ENCODE measurements at regions not wholly inside any gene's neighbourhood (a gene's known extent, or its start where the extent isn't known, plus 50 kb on each side); places are given as distances from the start of the nearest gene placed in this dataset.
"Not testable (repeated sequence)": the region's sequence is repeated elsewhere in the genome, so short reads cannot be mapped to it uniquely, and the experiment has no call there.

GRCh38 chr2:228507231-228507824 is 325.8 kb upstream of the SPHKAP start:
- DNase-seq = no peak

GRCh38 chr2:228503731-228504130 is 322.2 kb upstream of the SPHKAP start:
- DNase-seq = no peak

GRCh38 chr2:228493852-228494251 is 312.4 kb upstream of the SPHKAP start:
- no peak for DNase-seq

GRCh38 chr2:228479014-228479413 is 297.5 kb upstream of the SPHKAP start:
- no peak for DNase-seq

GRCh38 chr2:228474466-228474865 is 293.0 kb upstream of the SPHKAP start:
- DNase-seq = no peak

- no peak for DNase-seq
These were observed 288.2 kb upstream of the SPHKAP start for GRCh38 chr2:228469721-228470120.

GRCh38 chr2:228466851-228467250 is 285.4 kb upstream of the SPHKAP start:
- DNase-seq = no peak

- no peak for DNase-seq
These were observed 283.9 kb upstream of the SPHKAP start for GRCh38 chr2:228465408-228465807.

GRCh38 chr2:228458364-228458763 is 276.9 kb upstream of the SPHKAP start:
- DNase-seq = no peak

GRCh38 chr2:228447266-228447915 is 265.9 kb upstream of the SPHKAP start:
- DNase-seq = no peak

GRCh38 chr2:228446734-228447133 is 265.2 kb upstream of the SPHKAP start:
- DNase-seq = peak; percentile 62

GRCh38 chr2:228444161-228444560 is 262.7 kb upstream of the SPHKAP start:
- no peak for DNase-seq

- no peak for DNase-seq
These were observed 252.2 kb upstream of the SPHKAP start for GRCh38 chr2:228433721-228434120.

GRCh38 chr2:228432116-228432515 is 250.6 kb upstream of the SPHKAP start:
- DNase-seq = no peak

GRCh38 chr2:228430986-228431385 is 249.5 kb upstream of the SPHKAP start:
- DNase-seq = no peak

GRCh38 chr2:228426502-228427216 is 245.2 kb upstream of the SPHKAP start:
- DNase-seq = no peak

GRCh38 chr2:228425411-228426060 is 244.0 kb upstream of the SPHKAP start:
- not testable (repeated sequence) for DNase-seq

GRCh38 chr2:228417956-228418355 is 236.5 kb upstream of the SPHKAP start:
- no peak for DNase-seq

- no peak for DNase-seq
These were observed 236.0 kb upstream of the SPHKAP start for GRCh38 chr2:228417526-228417925.

GRCh38 chr2:228410061-228410460 is 228.6 kb upstream of the SPHKAP start:
- no peak for DNase-seq

GRCh38 chr2:228409493-228409892 is 228.0 kb upstream of the SPHKAP start:
- no peak for DNase-seq

- DNase-seq = no peak
These were observed 227.2 kb upstream of the SPHKAP start for GRCh38 chr2:228408529-228409227.

GRCh38 chr2:228407821-228408220 is 226.3 kb upstream of the SPHKAP start:
- DNase-seq = no peak
